ENCODE measurements at regions not wholly inside any gene's neighbourhood (a gene's known extent, or its start where the extent isn't known, plus 50 kb on each side); places are given as distances from the start of the nearest gene placed in this dataset.

GRCh38 chr2:61722318-61722717 is 131.5 kb downstream of the FAM161A start:
- H3K4me3 ChIP-seq (ENCODE audit: low read length): no peak overlapping the region
- no peaks in the 10 kb centered on the region for H3K4me1 Mint-ChIP-seq (ENCODE audit: low read depth)
- ChIA-PET CTCF (no interaction called here), POLR2A (no interaction called here)
- H3K36me3 Mint-ChIP-seq (ENCODE audit: low read depth): no peaks in the 10 kb centered on the region
- no peaks in the 10 kb centered on the region for H3K27me3 ChIP-seq (ENCODE audit: control insufficient read depth in 1 of 2, insufficient read depth in 2 of 2, low read length in 2 of 2)
- DNase-seq: no peak
- H3K27ac ChIP-seq (ENCODE audit: low read depth in 1 of 2, low read length in 2 of 2): no peak overlapping the region
- no peaks in the 10 kb centered on the region for H3K36me3 ChIP-seq (ENCODE audit: insufficient read depth, low read length)
- no peak overlapping the region for H3K27ac Mint-ChIP-seq
- H3K9me3 ChIP-seq (ENCODE audit: control insufficient read depth in 1 of 2, insufficient read depth in 1 of 2, low read length in 2 of 2): no peaks in the 10 kb centered on the region
- peaks cover 4% of the 10 kb centered on the region for H3K27me3 Mint-ChIP-seq
- intact Hi-C loops (cut with DNase I, micrococcal nuclease): no loop called here
- no peak for TF ChIP-seq CTCF (IDR thresholded peaks at IDR 0.05)
- no peak for ATAC-seq (ENCODE audit: poor library complexity)
- no peak overlapping the region for H3K4me3 Mint-ChIP-seq
- no peaks in the 10 kb centered on the region for H3K4me1 ChIP-seq (ENCODE audit: insufficient read depth, low read length)
- H3K9me3 Mint-ChIP-seq: peaks cover 3% of the 10 kb centered on the region

- DNase-seq (no peak), ATAC-seq (ENCODE audit: poor library complexity) (no peak)
- no peaks in the 10 kb centered on the region for H3K36me3 ChIP-seq (ENCODE audit: insufficient read depth, low read length)
- intact Hi-C loops (cut with DNase I, micrococcal nuclease): no loop called here
- no peak overlapping the region for H3K27ac Mint-ChIP-seq
- H3K27me3 ChIP-seq (ENCODE audit: control insufficient read depth in 1 of 2, insufficient read depth in 2 of 2, low read length in 2 of 2): no peaks in the 10 kb centered on the region
- CTCF ChIA-PET: interaction anchor here (0.6 kb wide), 1 partner anchor 586 kb away, joined by 3 read pairs; no protein-coding TSS in a partner anchor
- peaks cover 4% of the 10 kb centered on the region for H3K27me3 Mint-ChIP-seq
- H3K4me3 Mint-ChIP-seq: no peak overlapping the region
- no peak overlapping the region for H3K4me3 ChIP-seq (ENCODE audit: low read length)
- H3K9me3 ChIP-seq (ENCODE audit: control insufficient read depth in 1 of 2, insufficient read depth in 1 of 2, low read length in 2 of 2): no peaks in the 10 kb centered on the region
- POLR2A ChIA-PET: no interaction called here
- no peaks in the 10 kb centered on the region for H3K4me1 Mint-ChIP-seq (ENCODE audit: low read depth)
- H3K4me1 ChIP-seq (ENCODE audit: insufficient read depth, low read length): no peaks in the 10 kb centered on the region
- peaks cover 3% of the 10 kb centered on the region for H3K9me3 Mint-ChIP-seq
- no peak for TF ChIP-seq CTCF (IDR thresholded peaks at IDR 0.05)
- H3K36me3 Mint-ChIP-seq (ENCODE audit: low read depth): no peaks in the 10 kb centered on the region
- H3K27ac ChIP-seq (ENCODE audit: low read depth in 1 of 2, low read length in 2 of 2): no peak overlapping the region
Observed at GRCh38 chr2:61721382-61721781, 132.5 kb downstream of the FAM161A start.

- Histone ChIP-seq H3K27me3 (ENCODE audit: control insufficient read depth in 1 of 2, insufficient read depth in 2 of 2, low read length in 2 of 2) (no peaks in the 10 kb centered on the region), H3K4me1 (ENCODE audit: insufficient read depth, low read length) (no peaks in the 10 kb centered on the region), H3K4me3 (ENCODE audit: low read length) (no peak overlapping the region), H3K36me3 (ENCODE audit: insufficient read depth, low read length) (no peaks in the 10 kb centered on the region), H3K27ac (ENCODE audit: low read depth in 1 of 2, low read length in 2 of 2) (no peak overlapping the region), H3K9me3 (ENCODE audit: control insufficient read depth in 1 of 2, insufficient read depth in 1 of 2, low read length in 2 of 2) (no peaks in the 10 kb centered on the region)
- intact Hi-C loops (cut with DNase I, micrococcal nuclease): no loop called here
- ATAC-seq (ENCODE audit: poor library complexity) (no peak), DNase-seq (no peak)
- no peak for TF ChIP-seq CTCF (IDR thresholded peaks at IDR 0.05)
- Mint-ChIP-seq H3K4me3 (no peak overlapping the region), H3K9me3 (peaks cover under 1% of the 10 kb centered on the region), H3K27me3 (peaks cover 4% of the 10 kb centered on the region), H3K27ac (no peak overlapping the region), H3K36me3 (ENCODE audit: low read depth) (no peaks in the 10 kb centered on the region), H3K4me1 (ENCODE audit: low read depth) (no peaks in the 10 kb centered on the region)
- ChIA-PET POLR2A (no interaction called here), CTCF (no interaction called here)
Observed at GRCh38 chr2:61720911-61721310, 132.9 kb downstream of the FAM161A start.
